GM23338 (cell line): ENCODE measurements at regions not wholly inside any gene's neighbourhood (a gene's known extent, or its start where the extent isn't known, plus 50 kb on each side); places are given as distances from the start of the nearest gene placed in this dataset.

ENCODE experiments used
- ATAC-seq: fragments of 200-7000 bp; cut with Tn5 transposase; 3 replicates; pipeline ENCODE4 v1.9.1; 2020
- DNase-seq: peaks from one replicate; pipeline ENCODE4 v3.0.0-alpha.2; 2015; ENCODE audit warnings: low spot score
- H2AFZ ChIP-seq: fragments of 200-600 bp; sonication (generic); 2 replicates; pipeline ENCODE4 v1.8.0; 2016; ENCODE audit warnings: antibody characterized with exemption, mild to moderate bottlenecking, moderate library complexity
- H3F3A ChIP-seq: fragments of 200-600 bp; sonication (generic); replicated peaks from 2 replicates; pipeline ENCODE4 v1.8.0; 2017; ENCODE audit warnings: antibody characterized with exemption, mixed run types, low read depth
- H3K27ac ChIP-seq: fragments of 200-600 bp; sonication (generic); 2 replicates; pipeline ENCODE4 v1.6.1; 2016; ENCODE audit warnings: low read depth
- H3K27me3 ChIP-seq: fragments of 200-600 bp; sonication (generic); 2 replicates; pipeline ENCODE4 v1.8.0; 2016; ENCODE audit warnings: mild to moderate bottlenecking, mixed run types, moderate library complexity; ENCODE audit not compliant: insufficient read depth
- H3K36me3 ChIP-seq: fragments of 200-600 bp; sonication (generic); 2 replicates; pipeline ENCODE4 v1.8.0; 2016; ENCODE audit warnings: mild to moderate bottlenecking; ENCODE audit not compliant: insufficient read depth
- H3K4me1 ChIP-seq: fragments of 200-600 bp; sonication (generic); 2 replicates; pipeline ENCODE4 v1.8.0; 2016; ENCODE audit warnings: mild to moderate bottlenecking, moderate library complexity; ENCODE audit not compliant: insufficient read depth
- H3K4me2 ChIP-seq: fragments of 200-600 bp; sonication (generic); 2 replicates; pipeline ENCODE4 v1.7.1; 2017; ENCODE audit warnings: mixed run types
- H3K4me3 ChIP-seq: fragments of 200-600 bp; sonication (generic); 2 replicates; pipeline ENCODE4 v1.6.1; 2016; ENCODE audit warnings: mixed run types
- H3K79me2 ChIP-seq: fragments of 200-600 bp; sonication (generic); replicated peaks from 2 replicates; pipeline ENCODE4 v1.8.0; 2017; ENCODE audit warnings: mild to moderate bottlenecking; ENCODE audit not compliant: insufficient read depth
- H3K9me2 ChIP-seq: fragments of 200-600 bp; sonication (generic); 2 replicates; pipeline ENCODE4 v1.8.0; 2017; ENCODE audit not compliant: insufficient read depth
- H4K20me1 ChIP-seq: fragments of 200-600 bp; sonication (generic); replicated peaks from 2 replicates; pipeline ENCODE4 v1.8.0; 2017; ENCODE audit warnings: mild to moderate bottlenecking; ENCODE audit not compliant: insufficient read depth
- H3K27ac Mint-ChIP-seq: 2 replicates; pipeline ENCODE4 v1.8.0; 2020; ENCODE audit warnings: inconsistent platforms, mild to moderate bottlenecking, moderate library complexity, mixed read lengths
- H3K27me3 Mint-ChIP-seq: 3 replicates; pipeline ENCODE4 v1.8.0; 2022; ENCODE audit warnings: low read depth, mild to moderate bottlenecking, moderate library complexity, mixed read lengths, inconsistent platforms; ENCODE audit not compliant: insufficient read depth, poor library complexity
- H3K36me3 Mint-ChIP-seq: 3 replicates; pipeline ENCODE4 v1.8.0; 2021; ENCODE audit warnings: low read depth, mild to moderate bottlenecking, inconsistent platforms, moderate library complexity, mixed read lengths
- H3K4me1 Mint-ChIP-seq: 3 replicates; pipeline ENCODE4 v1.8.0; 2020; ENCODE audit warnings: mild to moderate bottlenecking, inconsistent platforms, mixed read lengths
- H3K4me3 Mint-ChIP-seq: 3 replicates; pipeline ENCODE4 v1.8.0; 2021; ENCODE audit warnings: moderate library complexity, mild to moderate bottlenecking, inconsistent platforms, mixed read lengths
- H3K9me3 Mint-ChIP-seq: 3 replicates; pipeline ENCODE4 v1.8.0; 2020; ENCODE audit warnings: moderate library complexity, mild to moderate bottlenecking, inconsistent platforms, mixed read lengths
- CREB1 ChIP-seq: fragments of 250-450 bp; sonication (Bioruptor Pico); IDR thresholded peaks from 2 replicates; pipeline ENCODE4 v1.5.0; 2020; ENCODE audit warnings: low read depth, mild to moderate bottlenecking, moderate library complexity
- CTCF ChIP-seq, 2 experiments: fragments of 200-600 bp in 1 of 2; sonication (generic) in 1 of 2; conservative IDR thresholded peaks; 2 replicates each; pipeline versions ENCODE4 v1.5.1 to v1.6.1; 2016 to 2017; ENCODE audit warnings: antibody characterized with exemption in 2 of 2, low read depth in 2 of 2, mild to moderate bottlenecking in 2 of 2, moderate library complexity in 1 of 2
- EZH2 ChIP-seq: fragments of 200-600 bp; sonication (generic); IDR thresholded peaks from one replicate; pipeline ENCODE4 v1.8.0; 2017; ENCODE audit warnings: antibody characterized with exemption, mild to moderate bottlenecking, low read depth; ENCODE audit not compliant: unreplicated experiment
- EZH2phosphoT487 ChIP-seq: fragments of 200-600 bp; sonication (generic); IDR thresholded peaks from one replicate; pipeline ENCODE4 v1.8.1; 2018; ENCODE audit warnings: antibody characterized with exemption; ENCODE audit not compliant: unreplicated experiment
- NANOG ChIP-seq: IDR thresholded peaks from 2 replicates; pipeline ENCODE4 v1.6.1; 2016; ENCODE audit warnings: antibody characterized with exemption, borderline replicate concordance
- POLR2AphosphoS5 ChIP-seq: IDR thresholded peaks from 2 replicates; pipeline ENCODE4 v1.6.1; 2016; ENCODE audit warnings: antibody characterized with exemption, low read depth
- REST ChIP-seq: IDR thresholded peaks from one replicate; pipeline ENCODE4 v1.6.1; 2018; ENCODE audit warnings: antibody characterized with exemption; ENCODE audit not compliant: unreplicated experiment
- STAT1 ChIP-seq: IDR thresholded peaks from one replicate; pipeline ENCODE4 v1.6.1; 2016; ENCODE audit warnings: antibody characterized with exemption; ENCODE audit not compliant: unreplicated experiment
- ZNF114 ChIP-seq: fragments of 250-450 bp; sonication (Bioruptor Pico); IDR thresholded peaks from 2 replicates; pipeline ENCODE4 v1.5.0; 2020; ENCODE audit warnings: mild to moderate bottlenecking, moderate library complexity
- ZNF331 ChIP-seq: fragments of 250-450 bp; sonication (Bioruptor Pico); IDR thresholded peaks from 2 replicates; pipeline ENCODE4 v1.5.0; 2020; ENCODE audit warnings: low read depth, mild to moderate bottlenecking, moderate library complexity
- ZNF462 ChIP-seq: fragments of 250-450 bp; sonication (Bioruptor Pico); IDR thresholded peaks from 2 replicates; pipeline ENCODE4 v1.5.0; 2020; ENCODE audit warnings: mild to moderate bottlenecking, moderate library complexity
- TF ChIP-seq, protein P1 (sequence below): IDR thresholded peaks from 2 replicates; pipeline ENCODE4 v1.6.1; 2016; ENCODE audit warnings: antibody characterized with exemption

GRCh38 chr18:60060026-60060425, 160.2 kb downstream of the PMAIP1 start:
- H3K4me1 Mint-ChIP-seq = no peaks in the 10 kb centered on the region
- no peak for ATAC-seq
- no peaks in the 10 kb centered on the region for H3K79me2 ChIP-seq

More at GRCh38 chr18:60060026-60060425, 160.2 kb downstream of the PMAIP1 start:
- no peaks in the 10 kb centered on the region for H4K20me1 ChIP-seq
- no peak overlapping the region for H2AFZ ChIP-seq
- Mint-ChIP-seq H3K27ac (no peak overlapping the region), H3K27me3 (no peaks in the 10 kb centered on the region), H3K4me3 (no peak overlapping the region), H3K9me3 (peaks cover 13% of the 10 kb centered on the region; the same call in 2 of the 3 replicates), H3K36me3 (peaks cover 13% of the 10 kb centered on the region; the same call in 2 of the 3 replicates)
- no peaks in the 10 kb centered on the region; the same call in 1 of the 2 replicates for H3K36me3 ChIP-seq
- TF ChIP-seq EZH2phosphoT487 (no peak), ZNF331 (CRISPR knock-in tag) (no peak), REST (no peak), NANOG (no peak), ZNF462 (CRISPR knock-in tag) (no peak), CTCF (conservative IDR thresholded peaks at IDR 0.05; ENCODE audit: low read depth in 2 of 2) (no peak), POLR2AphosphoS5 (no peak), STAT1 (no peak), ZNF114 (CRISPR knock-in tag) (no peak), EZH2 (no peak), CREB1 (CRISPR knock-in tag) (no peak)
- TF ChIP-seq, protein P1, sequence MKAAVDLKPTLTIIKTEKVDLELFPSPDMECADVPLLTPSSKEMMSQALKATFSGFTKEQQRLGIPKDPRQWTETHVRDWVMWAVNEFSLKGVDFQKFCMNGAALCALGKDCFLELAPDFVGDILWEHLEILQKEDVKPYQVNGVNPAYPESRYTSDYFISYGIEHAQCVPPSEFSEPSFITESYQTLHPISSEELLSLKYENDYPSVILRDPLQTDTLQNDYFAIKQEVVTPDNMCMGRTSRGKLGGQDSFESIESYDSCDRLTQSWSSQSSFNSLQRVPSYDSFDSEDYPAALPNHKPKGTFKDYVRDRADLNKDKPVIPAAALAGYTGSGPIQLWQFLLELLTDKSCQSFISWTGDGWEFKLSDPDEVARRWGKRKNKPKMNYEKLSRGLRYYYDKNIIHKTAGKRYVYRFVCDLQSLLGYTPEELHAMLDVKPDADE = no peak
- no peak for DNase-seq
- H3K9me2 ChIP-seq = peaks cover 3% of the 10 kb centered on the region; the same call in 1 of the 2 replicates
- no peaks in the 10 kb centered on the region for H3F3A ChIP-seq
- no peak overlapping the region for H3K4me3 ChIP-seq
- no peaks in the 10 kb centered on the region for H3K27me3 ChIP-seq
- H3K4me1 ChIP-seq = no peaks in the 10 kb centered on the region
- H3K27ac ChIP-seq = no peak overlapping the region
- H3K4me2 ChIP-seq = no peak overlapping the region
